DOHH2 (cell line): ENCODE measurements at regions not wholly inside any gene's neighbourhood (a gene's known extent, or its start where the extent isn't known, plus 50 kb on each side); places are given as distances from the start of the nearest gene placed in this dataset.

Experiments
- CTCF ChIP-seq: fragments of 200-600 bp; sonication (generic); IDR thresholded peaks from one replicate; pipeline ENCODE4 v1.5.1; 2014; ENCODE audit warnings: antibody characterized with exemption, mild to moderate bottlenecking, low read depth, low read length; ENCODE audit not compliant: poor library complexity, severe bottlenecking
- EZH2phosphoT487 ChIP-seq: fragments of 200-600 bp; sonication (generic); IDR thresholded peaks from 2 replicates; pipeline ENCODE4 v1.6.1; 2017; ENCODE audit warnings: borderline replicate concordance, mild to moderate bottlenecking, antibody characterized with exemption, low read length, moderate library complexity, mixed read lengths

- TF ChIP-seq CTCF: no peak
- no peak for TF ChIP-seq EZH2phosphoT487
Observed at GRCh38 chr9:625613-626012, 215.9 kb upstream of the DMRT1 start.
